ENCODE measurements at regions not wholly inside any gene's neighbourhood (a gene's known extent, or its start where the extent isn't known, plus 50 kb on each side); places are given as distances from the start of the nearest gene placed in this dataset.

DNA sequence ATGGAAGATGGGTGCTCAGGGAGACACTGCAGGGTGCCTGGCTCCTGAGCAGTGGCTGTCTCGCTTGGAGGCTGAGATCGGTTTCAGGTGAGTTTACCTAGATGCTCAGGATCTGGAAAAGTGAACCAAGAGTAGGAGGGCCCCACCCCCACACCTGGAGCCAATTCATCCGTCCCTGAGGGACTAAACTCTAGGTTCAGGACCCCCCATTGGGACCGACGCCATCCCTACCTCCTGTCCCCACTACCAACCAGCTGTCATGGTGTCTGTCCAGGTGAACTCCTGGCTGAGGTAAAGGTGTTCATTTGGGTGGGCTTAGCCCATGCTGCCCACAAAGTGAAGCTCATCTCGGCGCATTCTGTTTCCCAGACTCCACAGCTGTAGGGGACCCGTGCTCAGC is 174.6 kb upstream of the PLPP4 start:
- no peak for TF ChIP-seq EP300 (IDR thresholded peaks at IDR 0.05)
- TF ChIP-seq, protein P1, sequence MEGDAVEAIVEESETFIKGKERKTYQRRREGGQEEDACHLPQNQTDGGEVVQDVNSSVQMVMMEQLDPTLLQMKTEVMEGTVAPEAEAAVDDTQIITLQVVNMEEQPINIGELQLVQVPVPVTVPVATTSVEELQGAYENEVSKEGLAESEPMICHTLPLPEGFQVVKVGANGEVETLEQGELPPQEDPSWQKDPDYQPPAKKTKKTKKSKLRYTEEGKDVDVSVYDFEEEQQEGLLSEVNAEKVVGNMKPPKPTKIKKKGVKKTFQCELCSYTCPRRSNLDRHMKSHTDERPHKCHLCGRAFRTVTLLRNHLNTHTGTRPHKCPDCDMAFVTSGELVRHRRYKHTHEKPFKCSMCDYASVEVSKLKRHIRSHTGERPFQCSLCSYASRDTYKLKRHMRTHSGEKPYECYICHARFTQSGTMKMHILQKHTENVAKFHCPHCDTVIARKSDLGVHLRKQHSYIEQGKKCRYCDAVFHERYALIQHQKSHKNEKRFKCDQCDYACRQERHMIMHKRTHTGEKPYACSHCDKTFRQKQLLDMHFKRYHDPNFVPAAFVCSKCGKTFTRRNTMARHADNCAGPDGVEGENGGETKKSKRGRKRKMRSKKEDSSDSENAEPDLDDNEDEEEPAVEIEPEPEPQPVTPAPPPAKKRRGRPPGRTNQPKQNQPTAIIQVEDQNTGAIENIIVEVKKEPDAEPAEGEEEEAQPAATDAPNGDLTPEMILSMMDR (IDR thresholded peaks at IDR 0.05), result no peak
- no peak for TF ChIP-seq POLR2AphosphoS5 (IDR thresholded peaks at IDR 0.05)
- TF ChIP-seq POLR2A (IDR thresholded peaks at IDR 0.05), result no peak
- Histone ChIP-seq H3K27me3 (no peaks in the 10 kb centered on the region), H3K4me3 (no peak overlapping the region), H3K9me3 (no peaks in the 10 kb centered on the region), H3K36me3 (no peaks in the 10 kb centered on the region), H3K27ac (no peak overlapping the region), H3K4me1 (no peaks in the 10 kb centered on the region)
- no peak for DNase-seq (ENCODE audit: low spot score in 2 of 2)
- WGBS, result 87% methylated on average over 5 of the region's 8 CpGs

DNA sequence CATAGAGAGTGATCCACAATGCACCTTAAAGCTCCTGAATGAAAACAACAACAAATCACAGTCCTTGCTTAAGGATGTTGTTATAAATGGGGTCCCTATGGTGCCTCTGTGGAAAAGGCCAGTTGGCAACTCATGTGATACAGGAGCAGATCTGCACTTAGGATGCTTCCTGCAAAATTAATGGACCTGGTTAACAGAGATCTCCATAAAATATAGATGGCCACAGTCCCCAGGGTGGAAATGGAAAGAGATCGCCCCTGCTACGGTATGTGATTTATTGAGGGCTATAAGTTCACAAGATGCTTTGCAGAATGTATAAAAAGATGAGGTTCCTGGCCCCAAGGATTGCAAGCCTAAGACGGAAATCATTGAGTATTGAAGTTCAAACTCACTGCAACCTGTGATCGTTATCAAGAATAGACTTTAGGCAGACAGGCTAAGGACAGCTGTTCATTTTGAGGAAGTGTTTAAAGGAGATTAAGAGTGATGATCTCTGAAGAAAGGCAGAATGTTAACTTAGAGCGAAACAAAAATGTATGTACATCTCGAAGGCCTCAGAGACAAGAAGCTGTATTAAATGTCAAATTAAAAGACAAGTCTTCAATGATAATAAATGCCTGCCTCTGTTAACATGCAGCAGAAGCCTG is 174.1 kb upstream of the PLPP4 start:
- Histone ChIP-seq H3K36me3 (no peaks in the 10 kb centered on the region), H3K27me3 (no peaks in the 10 kb centered on the region), H3K27ac (no peak overlapping the region), H3K4me1 (no peaks in the 10 kb centered on the region), H3K9me3 (no peaks in the 10 kb centered on the region), H3K4me3 (no peak overlapping the region)
- 64% methylated on average over 6 of the region's 6 CpGs for WGBS
- TF ChIP-seq, protein P1 (IDR thresholded peaks at IDR 0.05), result no peak
- no peak for TF ChIP-seq POLR2A (IDR thresholded peaks at IDR 0.05)
- TF ChIP-seq EP300 (IDR thresholded peaks at IDR 0.05), result no peak
- no peak for TF ChIP-seq POLR2AphosphoS5 (IDR thresholded peaks at IDR 0.05)
- DNase-seq (ENCODE audit: low spot score in 2 of 2), result no peak

DNA sequence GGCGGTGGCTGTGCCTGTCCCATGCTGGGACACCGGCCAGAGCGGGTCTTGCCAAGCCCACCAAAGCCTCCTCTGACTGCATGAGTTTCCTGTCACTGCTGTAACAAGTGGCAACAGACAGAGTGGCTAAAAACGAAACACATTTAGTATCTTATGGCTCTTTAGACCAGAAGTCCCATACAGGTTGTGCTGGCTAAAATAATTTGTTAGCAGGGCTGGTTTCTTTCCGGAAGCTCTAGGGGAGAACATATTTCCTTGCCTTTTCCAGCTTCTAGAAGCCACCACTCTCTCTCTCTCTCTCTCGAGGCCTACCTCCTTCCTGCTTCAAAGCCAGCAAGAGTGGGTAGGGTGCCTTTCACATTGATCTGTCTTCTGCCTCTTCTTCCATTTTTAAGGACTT is 171.6 kb upstream of the PLPP4 start:
- Histone ChIP-seq H3K36me3 (no peaks in the 10 kb centered on the region), H3K9me3 (no peaks in the 10 kb centered on the region), H3K4me1 (no peaks in the 10 kb centered on the region), H3K27ac (no peak overlapping the region), H3K27me3 (no peaks in the 10 kb centered on the region), H3K4me3 (no peak overlapping the region)
- TF ChIP-seq, protein P1 (IDR thresholded peaks at IDR 0.05), result no peak
- TF ChIP-seq EP300 (IDR thresholded peaks at IDR 0.05) (no peak), POLR2A (IDR thresholded peaks at IDR 0.05) (no peak), POLR2AphosphoS5 (IDR thresholded peaks at IDR 0.05) (no peak)
- 83% methylated on average over 6 of the region's 6 CpGs for WGBS
- no peak for DNase-seq (ENCODE audit: low spot score in 2 of 2)

DNA sequence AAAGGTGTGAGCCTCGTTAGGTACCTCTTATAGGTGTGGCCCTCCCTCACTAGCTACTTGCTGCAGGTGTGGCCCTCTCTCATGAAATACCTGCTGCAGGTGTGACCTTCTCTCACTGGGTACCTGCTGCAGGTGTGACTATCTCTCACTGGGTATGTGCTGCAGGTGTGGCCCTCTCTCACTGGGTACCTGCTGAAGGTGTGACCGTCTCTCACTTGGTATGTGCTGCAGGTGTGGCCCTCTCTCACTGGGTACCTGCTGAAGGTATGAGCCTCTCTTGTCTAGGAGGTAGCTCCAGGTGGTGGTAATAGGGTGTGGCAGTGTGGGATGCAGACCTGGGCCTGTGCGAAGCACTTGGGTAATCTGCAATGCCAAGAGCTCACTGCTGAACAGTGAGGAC is 170.7 kb upstream of the PLPP4 start:
- Histone ChIP-seq H3K36me3 (no peaks in the 10 kb centered on the region), H3K9me3 (no peaks in the 10 kb centered on the region), H3K4me1 (no peaks in the 10 kb centered on the region), H3K27me3 (no peaks in the 10 kb centered on the region), H3K27ac (no peak overlapping the region), H3K4me3 (no peak overlapping the region)
- TF ChIP-seq EP300 (IDR thresholded peaks at IDR 0.05), result no peak
- TF ChIP-seq POLR2A (IDR thresholded peaks at IDR 0.05), result no peak
- TF ChIP-seq, protein P1 (IDR thresholded peaks at IDR 0.05), result no peak
- no peak for TF ChIP-seq POLR2AphosphoS5 (IDR thresholded peaks at IDR 0.05)
- 76% methylated on average over 3 of the region's 3 CpGs for WGBS
- no peak for DNase-seq (ENCODE audit: low spot score in 2 of 2)

DNA sequence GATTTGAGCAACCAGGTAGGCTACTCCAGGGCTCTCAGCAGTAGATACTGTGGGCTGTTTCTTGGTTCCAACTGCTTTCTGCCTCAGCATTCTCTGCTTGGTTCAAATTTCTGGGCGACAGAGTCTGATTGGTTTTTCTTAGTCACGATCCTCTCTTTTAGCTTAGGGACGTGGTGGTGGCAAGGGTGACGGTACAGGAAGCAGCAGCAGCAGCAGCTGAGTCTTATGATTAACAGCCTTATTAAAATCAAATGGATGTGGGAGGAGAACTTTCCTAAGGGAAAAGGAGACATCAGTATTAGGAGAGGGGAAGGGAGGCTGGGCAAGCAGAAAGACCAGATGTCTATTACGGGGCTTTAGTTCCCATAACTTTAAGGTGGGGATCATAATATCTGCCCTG is 156.5 kb upstream of the PLPP4 start:
- Histone ChIP-seq H3K4me3 (no peak overlapping the region), H3K4me1 (no peaks in the 10 kb centered on the region), H3K36me3 (no peaks in the 10 kb centered on the region), H3K27me3 (peaks cover 4% of the 10 kb centered on the region), H3K27ac (no peak overlapping the region), H3K9me3 (no peaks in the 10 kb centered on the region)
- TF ChIP-seq, protein P1 (IDR thresholded peaks at IDR 0.05), result no peak
- TF ChIP-seq POLR2AphosphoS5 (IDR thresholded peaks at IDR 0.05), result no peak
- no peak for TF ChIP-seq EP300 (IDR thresholded peaks at IDR 0.05)
- TF ChIP-seq POLR2A (IDR thresholded peaks at IDR 0.05), result no peak
- WGBS, result 60% methylated on average over 5 of the region's 5 CpGs
- DNase-seq (ENCODE audit: low spot score in 2 of 2), result no peak
